Osteoblast (primary cell): ENCODE measurements at regions not wholly inside any gene's neighbourhood (a gene's known extent, or its start where the extent isn't known, plus 50 kb on each side); places are given as distances from the start of the nearest gene placed in this dataset.
"Not testable (repeated sequence)": the region's sequence is repeated elsewhere in the genome, so short reads cannot be mapped to it uniquely, and the experiment has no call there.

Experiments
- DNase-seq: peaks from one replicate; pipeline ENCODE4 v3.0.0; 2011; ENCODE audit warnings: low spot score, mixed read lengths; ENCODE audit not compliant: insufficient read length; ENCODE audit errors: missing footprints
- H2AFZ ChIP-seq: 2 replicates; pipeline ENCODE4 v1.6.0; 2011; ENCODE audit warnings: mild to moderate bottlenecking, low read length
- H3K27ac ChIP-seq: 2 replicates; pipeline ENCODE4 v1.5.1; 2011; ENCODE audit warnings: mild to moderate bottlenecking, low read depth, low read length, moderate library complexity
- H3K27me3 ChIP-seq: 2 replicates; pipeline ENCODE4 v1.6.0; 2012; ENCODE audit warnings: mild to moderate bottlenecking, control low read depth, inconsistent platforms, low read length, moderate library complexity; ENCODE audit not compliant: insufficient read depth
- H3K36me3 ChIP-seq: 2 replicates; pipeline ENCODE4 v1.5.1; 2011; ENCODE audit warnings: mild to moderate bottlenecking, low read length, control low read depth, moderate library complexity; ENCODE audit not compliant: insufficient read depth
- H3K4me1 ChIP-seq: 2 replicates; pipeline ENCODE4 v1.5.1; 2011; ENCODE audit warnings: mild to moderate bottlenecking, low read length, control low read depth, moderate library complexity; ENCODE audit not compliant: insufficient read depth
- H3K4me2 ChIP-seq: 2 replicates; pipeline ENCODE4 v1.6.0; 2011; ENCODE audit warnings: mild to moderate bottlenecking, low read length; ENCODE audit not compliant: insufficient read depth
- H3K4me3 ChIP-seq: fragments of 200-600 bp; sonication (generic); 3 replicates; pipeline ENCODE4 v1.5.1; 2012; ENCODE audit warnings: mild to moderate bottlenecking, low read length, inconsistent platforms; ENCODE audit not compliant: insufficient read depth
- H3K79me2 ChIP-seq: 2 replicates; pipeline ENCODE4 v1.6.0; 2012; ENCODE audit warnings: mild to moderate bottlenecking, low read length, control low read depth, inconsistent platforms; ENCODE audit not compliant: insufficient read depth
- H3K9me3 ChIP-seq: 2 replicates; pipeline ENCODE4 v1.5.1; 2011; ENCODE audit warnings: low read depth, low read length, control low read depth
- H4K20me1 ChIP-seq: 2 replicates; pipeline ENCODE4 v1.6.0; 2012; ENCODE audit warnings: mild to moderate bottlenecking, low read length, control low read depth; ENCODE audit not compliant: insufficient read depth
- CTCF ChIP-seq: IDR thresholded peaks from 2 replicates; pipeline ENCODE4 v1.5.1; 2011; ENCODE audit warnings: mild to moderate bottlenecking, low read depth, low read length, moderate library complexity; ENCODE audit errors: extremely low read depth

DNA sequence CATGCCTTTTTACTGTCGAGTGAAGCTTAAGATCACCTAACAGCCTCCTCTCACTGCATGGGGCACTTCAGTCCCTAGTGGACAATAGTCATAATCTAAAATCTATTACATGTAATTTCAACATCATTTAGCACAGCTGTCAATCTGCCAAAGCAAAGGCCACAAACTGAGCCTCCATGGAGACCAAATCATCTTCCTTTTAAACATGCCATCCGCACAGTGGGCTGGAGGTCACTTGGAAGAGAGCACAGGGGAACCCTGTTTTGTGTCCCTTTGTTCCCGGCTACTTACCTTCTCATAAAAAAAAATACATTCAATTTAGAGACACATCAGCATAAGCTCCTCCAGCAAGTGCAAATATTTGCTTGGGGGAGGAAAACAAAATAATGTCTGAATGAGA, 167.3 kb downstream of the SQOR start:
- H2AFZ ChIP-seq = no peak overlapping the region
- peak; percentile 3 for DNase-seq
- H3K36me3 ChIP-seq = no peaks in the 10 kb centered on the region
- no peak for TF ChIP-seq CTCF
- no peak overlapping the region for H3K27ac ChIP-seq
- no peak overlapping the region for H3K4me2 ChIP-seq
- no peaks in the 10 kb centered on the region for H3K27me3 ChIP-seq
- H4K20me1 ChIP-seq = no peaks in the 10 kb centered on the region
- no peaks in the 10 kb centered on the region for H3K9me3 ChIP-seq
- H3K4me1 ChIP-seq = no peaks in the 10 kb centered on the region
- H3K4me3 ChIP-seq = no peak overlapping the region
- H3K79me2 ChIP-seq = no peaks in the 10 kb centered on the region

GRCh38 chr15:45804028-45804427, 169.2 kb downstream of the SQOR start:
- Histone ChIP-seq H3K36me3 (no peaks in the 10 kb centered on the region), H3K79me2 (no peaks in the 10 kb centered on the region), H3K4me2 (no peak overlapping the region), H3K27me3 (no peaks in the 10 kb centered on the region), H3K27ac (no peak overlapping the region), H3K4me1 (no peaks in the 10 kb centered on the region), H2AFZ (no peak overlapping the region), H4K20me1 (no peaks in the 10 kb centered on the region), H3K9me3 (no peaks in the 10 kb centered on the region), H3K4me3 (no peak overlapping the region)
- no peak for TF ChIP-seq CTCF
- peak; percentile 18 for DNase-seq

- H3K36me3 ChIP-seq = no peaks in the 10 kb centered on the region
- no peaks in the 10 kb centered on the region for H3K4me1 ChIP-seq
- no peak overlapping the region for H3K27ac ChIP-seq
- H4K20me1 ChIP-seq = no peaks in the 10 kb centered on the region
- DNase-seq = no peak
- no peak overlapping the region for H3K4me3 ChIP-seq
- H3K9me3 ChIP-seq = no peaks in the 10 kb centered on the region
- no peaks in the 10 kb centered on the region for H3K27me3 ChIP-seq
- TF ChIP-seq CTCF = no peak
- H2AFZ ChIP-seq = no peak overlapping the region
- H3K79me2 ChIP-seq = no peaks in the 10 kb centered on the region
- no peak overlapping the region for H3K4me2 ChIP-seq
Observed at GRCh38 chr15:45810201-45810600, 175.4 kb downstream of the SQOR start.

GRCh38 chr15:45812200-45812599, 177.4 kb downstream of the SQOR start:
- no peak overlapping the region for H3K4me2 ChIP-seq
- H3K27ac ChIP-seq = no peak overlapping the region
- no peaks in the 10 kb centered on the region for H3K36me3 ChIP-seq
- no peaks in the 10 kb centered on the region for H4K20me1 ChIP-seq
- H2AFZ ChIP-seq = no peak overlapping the region
- TF ChIP-seq CTCF = no peak
- H3K27me3 ChIP-seq = no peaks in the 10 kb centered on the region
- no peak overlapping the region for H3K4me3 ChIP-seq
- DNase-seq = no peak
- H3K9me3 ChIP-seq = no peaks in the 10 kb centered on the region
- no peaks in the 10 kb centered on the region for H3K79me2 ChIP-seq
- H3K4me1 ChIP-seq = no peaks in the 10 kb centered on the region

DNA sequence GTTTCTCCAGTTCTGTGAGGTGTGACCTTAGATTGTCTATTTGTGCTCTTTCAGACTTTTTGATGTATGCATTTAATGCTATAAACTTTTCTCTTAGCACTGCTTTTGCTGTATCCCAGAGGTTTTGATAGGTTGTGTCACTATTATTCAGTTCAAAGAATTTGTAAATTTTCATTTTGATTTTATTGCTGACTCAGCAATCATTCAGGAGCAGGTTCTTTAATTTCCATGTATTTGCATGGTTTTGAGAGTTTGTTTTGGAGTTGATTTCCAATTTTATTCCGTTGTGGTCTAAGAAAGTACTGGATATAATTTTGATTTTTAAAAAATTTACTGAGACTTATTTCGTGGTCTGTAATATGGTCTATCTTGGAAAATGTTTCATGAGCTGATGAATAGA, 182.7 kb downstream of the SQOR start:
- not testable (repeated sequence) for H3K27me3 ChIP-seq, H3K4me2 ChIP-seq, H3K9me3 ChIP-seq, H3K4me3 ChIP-seq, H3K27ac ChIP-seq, H4K20me1 ChIP-seq, H3K36me3 ChIP-seq, H2AFZ ChIP-seq, H3K79me2 ChIP-seq, DNase-seq, H3K4me1 ChIP-seq
